ENCODE measurements at regions not wholly inside any gene's neighbourhood (a gene's known extent, or its start where the extent isn't known, plus 50 kb on each side); places are given as distances from the start of the nearest gene placed in this dataset.

DNA sequence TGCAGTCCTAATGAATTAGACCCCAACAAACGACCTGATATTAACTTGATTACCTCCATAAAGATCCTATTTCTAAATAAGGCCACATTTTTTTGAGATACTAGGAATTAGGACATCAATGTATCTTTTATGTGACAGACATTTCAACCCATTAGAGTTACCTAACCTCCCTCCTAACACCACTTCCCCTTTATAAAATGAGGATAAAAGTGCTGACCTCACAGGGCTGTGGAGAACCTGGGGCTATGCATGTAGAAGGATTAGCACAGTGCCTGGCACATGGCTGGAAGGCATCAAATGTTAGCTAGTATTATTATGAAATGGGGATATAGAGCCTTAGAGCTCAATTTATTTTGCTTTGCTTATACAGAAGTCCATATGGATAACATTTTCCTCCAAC lies 53.5 kb upstream of the LRRN1 start:
- DNase-seq: no peak

DNA sequence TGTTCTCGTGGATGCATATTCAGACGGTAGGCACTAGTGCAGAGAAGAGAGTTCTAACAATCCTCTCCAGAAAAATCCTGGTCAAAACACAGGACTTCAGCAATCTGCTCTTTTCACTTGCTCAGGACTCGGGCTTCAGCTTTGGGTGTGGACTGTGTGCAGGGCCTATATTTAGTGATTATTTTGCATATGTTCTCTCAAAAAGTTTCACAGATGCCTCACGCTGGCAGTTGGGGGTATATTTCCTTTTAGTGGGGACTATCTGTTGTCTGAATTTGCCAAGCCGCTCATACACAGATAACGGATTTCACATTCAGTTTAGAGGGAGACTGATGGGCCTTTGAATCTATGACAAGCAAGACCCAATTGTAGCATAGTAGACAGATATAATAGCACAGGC lies 54.4 kb upstream of the LRRN1 start:
- no peak for DNase-seq

- DNase-seq: no peak
Measured at GRCh38 chr3:3743754-3744153, 55.5 kb upstream of the LRRN1 start.

DNA sequence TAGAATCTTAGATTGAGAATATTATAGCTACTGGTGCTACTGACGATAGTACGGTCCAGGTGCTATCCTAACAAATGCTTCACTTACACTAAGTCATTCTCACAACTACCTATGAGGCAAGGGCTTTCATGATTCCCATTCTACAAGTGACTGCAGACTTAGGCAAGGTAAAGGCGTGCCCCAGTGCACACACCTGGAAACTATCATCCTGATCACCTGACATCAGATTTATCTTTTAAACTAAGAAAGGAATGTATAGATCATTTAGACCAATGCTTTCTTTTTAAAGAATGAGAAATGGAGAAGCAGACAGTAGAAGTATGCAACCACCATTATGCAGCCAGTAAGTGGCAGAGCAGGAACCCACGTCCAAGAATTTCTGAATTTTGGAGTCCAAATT lies 59.2 kb upstream of the LRRN1 start:
- DNase-seq: no peak

GRCh38 chr3:3739330-3740060 lies 59.7 kb upstream of the LRRN1 start:
- DNase-seq: no peak

DNA sequence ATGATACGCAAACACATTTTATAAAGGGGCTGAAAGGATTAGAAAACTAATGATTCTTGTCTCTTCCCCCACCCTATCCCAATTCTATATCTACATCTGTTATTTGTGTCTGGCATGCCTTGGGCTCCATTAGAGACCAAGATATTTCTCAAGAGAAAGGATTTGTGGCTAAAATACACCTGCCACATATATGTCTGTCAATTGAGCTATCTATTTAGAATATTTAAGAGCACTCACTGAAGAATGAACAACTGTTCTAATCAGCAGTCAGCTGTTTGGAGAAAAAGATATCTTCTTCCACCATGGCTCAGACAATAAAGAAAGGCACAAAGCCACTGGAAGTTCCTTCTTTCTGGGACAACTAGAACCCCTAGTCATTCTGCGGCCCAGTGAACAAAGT lies 61.7 kb upstream of the LRRN1 start:
- DNase-seq: no peak

DNA sequence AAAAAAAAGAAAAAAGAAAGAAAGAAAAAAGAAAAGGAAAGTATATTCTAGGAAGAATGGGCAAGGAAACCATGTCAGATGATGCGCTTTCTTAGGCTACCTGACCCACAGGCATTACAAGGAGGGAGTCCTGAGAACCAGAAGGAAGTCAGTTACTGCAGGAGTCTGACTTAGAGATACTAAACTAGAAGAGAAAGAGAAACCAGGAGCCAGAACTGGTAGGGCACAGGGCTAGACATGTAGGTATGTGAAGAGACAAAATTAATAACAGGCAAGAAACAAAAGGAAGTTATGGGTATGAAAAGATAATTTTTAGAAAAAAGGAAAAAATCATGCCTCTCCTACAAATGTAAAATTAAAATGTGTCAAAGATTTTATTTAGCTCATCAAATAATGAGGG lies 63.3 kb upstream of the LRRN1 start:
- no peak for DNase-seq

DNA sequence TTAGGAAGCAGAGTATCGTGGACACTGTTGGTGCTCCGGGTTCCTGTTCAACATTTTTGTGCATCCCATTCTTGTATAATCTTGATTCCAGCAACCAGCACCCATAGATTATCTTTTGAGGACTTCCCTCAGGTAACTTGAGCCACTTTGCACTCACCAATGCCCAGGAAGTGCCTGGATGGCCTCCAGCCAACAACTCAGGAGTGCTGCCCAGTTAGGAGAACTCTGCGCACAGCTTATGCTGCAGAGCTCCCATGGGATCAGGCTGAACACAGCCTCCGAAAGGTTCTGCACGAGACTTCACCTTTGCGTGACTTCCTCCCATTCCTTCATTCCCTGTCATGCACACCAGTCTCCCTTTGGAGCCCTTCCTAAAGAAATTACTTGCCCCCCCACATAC lies 64.3 kb upstream of the LRRN1 start:
- DNase-seq: no peak

GRCh38 chr3:3729261-3729660 lies 70.0 kb upstream of the LRRN1 start:
- DNase-seq: no peak

- no peak for DNase-seq
Measured at GRCh38 chr3:3726549-3726948, 72.7 kb upstream of the LRRN1 start.

DNA sequence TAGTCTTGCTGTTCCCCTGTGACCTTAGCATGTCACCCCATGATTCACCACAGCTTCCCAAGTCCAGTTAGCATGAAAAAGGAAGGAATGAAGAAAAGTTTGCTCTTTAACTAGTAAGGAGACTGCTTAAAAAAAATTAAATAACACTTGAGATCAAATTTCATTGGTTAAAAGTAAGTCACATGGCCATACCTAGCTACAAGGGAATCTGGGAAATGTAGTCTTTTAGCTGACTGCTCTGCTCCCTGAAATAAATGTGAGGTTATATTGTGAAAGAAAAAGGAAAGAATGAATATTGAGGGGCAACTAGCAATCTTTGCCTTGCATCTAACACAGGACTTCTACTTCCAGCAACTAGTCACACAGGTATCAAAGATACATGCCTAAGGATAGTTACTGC lies 84.7 kb upstream of the LRRN1 start:
- DNase-seq: no peak

GRCh38 chr3:3712971-3713370 lies 86.3 kb upstream of the LRRN1 start:
- no peak for DNase-seq

- DNase-seq: no peak
Measured at GRCh38 chr3:3708769-3709115, 90.5 kb upstream of the LRRN1 start.

DNA sequence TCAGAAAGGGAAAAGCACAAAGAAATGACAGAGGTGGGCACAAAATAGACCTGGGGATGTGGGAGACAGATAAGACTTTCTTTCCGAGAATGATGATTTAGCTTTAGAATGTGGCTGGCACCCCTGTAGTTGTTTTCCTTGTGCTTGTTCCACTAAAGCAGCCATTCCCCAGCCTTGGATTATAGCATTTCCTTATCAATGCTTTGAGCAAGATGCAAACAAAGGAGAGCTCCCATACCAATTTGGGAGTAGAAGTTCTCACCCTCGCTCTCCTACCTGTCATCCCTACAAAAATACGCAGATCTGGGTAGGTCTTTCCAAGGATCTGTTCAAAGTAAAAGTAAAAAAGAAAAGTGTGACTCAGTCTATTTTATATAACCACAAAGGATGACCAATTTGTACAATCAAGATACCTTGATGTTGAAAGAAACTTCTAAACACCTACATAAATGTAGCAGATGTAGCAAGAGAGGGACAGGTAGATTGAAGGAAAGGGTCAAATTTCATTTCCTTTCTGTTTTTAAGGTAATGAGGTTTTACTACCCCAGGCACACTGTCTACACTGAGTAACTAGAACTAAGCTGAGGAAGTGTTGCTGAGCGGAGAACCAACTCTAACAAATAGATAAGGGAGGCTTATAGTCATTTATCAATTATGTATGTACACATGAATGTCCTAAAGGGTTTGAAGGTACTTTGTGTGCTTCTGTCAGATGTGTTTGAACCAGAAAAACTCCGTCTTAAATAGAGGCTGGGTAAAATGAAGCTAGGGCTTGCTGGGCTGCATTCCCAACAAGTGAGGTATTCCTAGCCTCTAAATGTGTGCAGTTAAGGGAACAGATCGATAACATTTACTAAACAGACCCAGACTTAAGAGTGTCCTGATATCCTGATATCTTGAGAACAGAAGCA lies 91.1 kb upstream of the LRRN1 start:
- no peak for DNase-seq

- DNase-seq: no peak
Measured at GRCh38 chr3:3705090-3705775, 94.0 kb upstream of the LRRN1 start.

GRCh38 chr3:3701949-3702348 lies 97.3 kb upstream of the LRRN1 start:
- no peak for DNase-seq

GRCh38 chr3:3699816-3700633 lies 99.2 kb upstream of the LRRN1 start:
- no peak for DNase-seq

GRCh38 chr3:3699407-3699806 lies 99.8 kb upstream of the LRRN1 start:
- no peak for DNase-seq

- no peak for DNase-seq
Measured at GRCh38 chr3:3696345-3696744, 102.9 kb upstream of the LRRN1 start.

DNA sequence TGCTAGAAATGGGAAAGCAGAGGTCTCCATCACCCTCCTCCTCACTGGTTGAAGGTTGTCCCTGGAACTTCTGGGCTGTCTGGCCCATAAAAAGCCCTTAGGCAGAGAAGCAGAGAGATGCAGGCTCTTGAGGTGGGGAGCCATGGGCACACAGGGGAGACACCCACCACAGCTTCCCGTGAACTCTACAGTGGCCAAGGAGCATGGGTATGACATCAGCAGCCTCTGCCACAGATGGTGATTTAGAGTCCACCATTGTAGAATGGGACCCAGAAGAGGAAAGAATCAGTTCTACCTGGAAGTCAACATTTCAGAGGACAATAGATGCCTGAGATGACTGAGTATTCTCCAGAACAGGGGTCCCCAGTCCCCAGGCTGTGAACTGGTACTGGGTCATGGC lies 105.6 kb upstream of the LRRN1 start:
- no peak for DNase-seq

DNA sequence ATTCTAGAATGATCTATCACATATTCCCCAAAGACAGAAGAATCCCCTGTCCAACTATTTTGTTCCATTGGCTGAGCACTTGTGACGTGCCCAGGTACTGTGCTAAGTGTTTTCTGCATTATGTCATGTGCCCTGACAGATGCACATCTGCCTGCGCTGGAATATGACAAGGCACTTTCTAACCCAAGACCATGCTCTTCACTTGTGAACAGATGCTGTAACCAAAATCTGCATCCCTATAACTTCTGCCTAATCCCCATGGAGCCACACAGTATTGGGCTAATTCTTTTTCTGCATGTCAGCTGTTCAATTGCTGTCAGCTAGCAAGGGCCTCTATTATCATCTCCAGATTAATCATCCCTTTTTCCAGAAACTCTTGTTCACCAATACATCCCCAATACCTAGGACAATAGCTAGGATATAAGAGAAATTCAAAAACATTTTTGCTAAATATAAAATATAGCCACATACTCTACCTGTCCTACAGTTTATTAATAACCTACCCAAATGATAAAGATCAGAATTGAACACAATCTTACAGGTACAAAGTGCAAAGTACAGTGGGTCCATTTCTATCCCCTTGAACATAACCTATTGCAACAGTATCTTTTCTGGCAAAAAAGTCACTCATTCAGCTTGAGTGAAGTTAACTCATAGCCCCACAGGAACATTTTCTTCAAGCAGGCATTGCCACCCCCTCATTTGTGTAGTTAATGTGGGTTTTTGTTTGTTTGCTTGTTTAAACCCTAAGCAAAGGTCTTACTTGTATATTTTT lies 109.4 kb upstream of the LRRN1 start:
- DNase-seq: no peak
